ENCODE measurements at regions not wholly inside any gene's neighbourhood (a gene's known extent, or its start where the extent isn't known, plus 50 kb on each side); places are given as distances from the start of the nearest gene placed in this dataset.

- TF ChIP-seq POLR2A (IDR thresholded peaks at IDR 0.05; ENCODE audit: low read length) (no peak), GATA1 (IDR thresholded peaks at IDR 0.05; ENCODE audit: low read depth, low read length) (no peak)
Measured at GRCh38 chr15:60116456-60117089, 112.5 kb downstream of the FOXB1 start.

All from erythroblast (primary cell).